SK-N-SH (cell line): ENCODE measurements at regions not wholly inside any gene's neighbourhood (a gene's known extent, or its start where the extent isn't known, plus 50 kb on each side); places are given as distances from the start of the nearest gene placed in this dataset.

Source experiments
- CTCF ChIA-PET: fragments of 300-600, 350-600 bp; formaldehyde crosslinking; extraction: SDS; loops from one replicate; lab custom pipeline; 2021; lab: Yijun Ruan, JAX
- POLR2A ChIA-PET: fragments of 350-600 bp; sonication (Branson Sonifier 250); formaldehyde crosslinking; extraction: SDS; loops from one replicate; lab custom pipeline; 2020; ENCODE audit warnings: antibody characterized with exemption, inconsistent platforms; lab: Yijun Ruan, JAX
- DNase-seq: peaks from one replicate; pipeline ENCODE4 v3.0.0; 2012
- H2AFZ ChIP-seq: fragments of 200-600 bp; sonication (generic); 2 replicates; pipeline ENCODE4 v1.8.1; 2016; ENCODE audit warnings: antibody characterized with exemption, mild to moderate bottlenecking, low read depth
- H3F3A ChIP-seq: fragments of 200-600 bp; sonication (generic); replicated peaks from 2 replicates; pipeline ENCODE3; 2016; ENCODE audit warnings: antibody characterized with exemption, mild to moderate bottlenecking; ENCODE audit not compliant: insufficient read depth
- H3K27ac ChIP-seq, 2 experiments: fragments of 200-500 bp in 1 of 2; fragments of 200-600 bp in 1 of 2; sonication (Bioruptor generic) in 1 of 2; sonication (generic), shearing (Covaris generic) in 1 of 2; 2 replicates each; pipeline versions ENCODE4 v1.5.1 to v1.6.1; 2014 to 2016; ENCODE audit warnings: low read depth in 2 of 2, inconsistent platforms in 1 of 2, low read length in 1 of 2, mild to moderate bottlenecking in 1 of 2, mixed read lengths in 1 of 2
- H3K27me3 ChIP-seq: fragments of 200-600 bp; sonication (generic), shearing (Covaris generic); 2 replicates; pipeline ENCODE4 v1.6.1; 2016; ENCODE audit warnings: mixed run types; ENCODE audit not compliant: insufficient read depth
- H3K36me3 ChIP-seq, 2 experiments: fragments of 200-500 bp in 1 of 2; fragments of 200-600 bp in 1 of 2; sonication (Bioruptor generic) in 1 of 2; sonication (generic) in 1 of 2; replicated peaks in 1 of 2; 2 replicates each; pipeline versions ENCODE3 to v1.5.1; 2014 to 2016; ENCODE audit warnings: low read length in 1 of 2, mild to moderate bottlenecking in 1 of 2; ENCODE audit not compliant: insufficient read depth in 2 of 2, control insufficient read depth in 1 of 2
- H3K4me1 ChIP-seq, 2 experiments: fragments of 200-500 bp in 1 of 2; fragments of 200-600 bp in 1 of 2; sonication (Bioruptor generic) in 1 of 2; sonication (generic), shearing (Covaris generic) in 1 of 2; 2 replicates each; pipeline versions ENCODE4 v1.5.1 to v1.6.1; 2014 to 2016; ENCODE audit warnings: low read depth in 1 of 2, low read length in 1 of 2, mixed run types in 1 of 2; ENCODE audit not compliant: insufficient read depth in 2 of 2, control insufficient read depth in 1 of 2
- H3K4me2 ChIP-seq: fragments of 200-600 bp; sonication (generic), shearing (Covaris generic); 2 replicates; pipeline ENCODE4 v1.6.1; 2017; ENCODE audit warnings: mixed run types
- H3K4me3 ChIP-seq, 2 experiments: fragments of 200-500 bp in 1 of 2; fragments of 200-600 bp in 1 of 2; sonication (Bioruptor generic) in 1 of 2; sonication (generic), shearing (Covaris generic) in 1 of 2; 2 replicates each; pipeline versions ENCODE4 v1.5.1 to v1.8.1; 2014 to 2016; ENCODE audit warnings: low read depth in 2 of 2, inconsistent platforms in 1 of 2, low read length in 1 of 2, mild to moderate bottlenecking in 1 of 2, mixed read lengths in 1 of 2, moderate library complexity in 1 of 2
- H3K79me2 ChIP-seq: fragments of 200-600 bp; sonication (generic); 2 replicates; pipeline ENCODE4 v1.8.1; 2017; ENCODE audit warnings: mild to moderate bottlenecking; ENCODE audit not compliant: insufficient read depth
- H3K9ac ChIP-seq: fragments of 200-600 bp; sonication (generic); 2 replicates; pipeline ENCODE4 v1.6.1; 2017; ENCODE audit warnings: mixed run types
- H3K9me2 ChIP-seq: fragments of 200-600 bp; sonication (generic); 2 replicates; pipeline ENCODE4 v1.6.1; 2017; ENCODE audit warnings: mixed run types
- H3K9me3 ChIP-seq: fragments of 200-600 bp; sonication (generic); 2 replicates; pipeline ENCODE4 v1.6.1; 2017; ENCODE audit warnings: mixed run types, mild to moderate bottlenecking, moderate library complexity
- H4K20me1 ChIP-seq: fragments of 200-600 bp; sonication (generic); 2 replicates; pipeline ENCODE4 v1.6.1; 2017; ENCODE audit warnings: mild to moderate bottlenecking, mixed run types; ENCODE audit not compliant: insufficient read depth
- CHD2 ChIP-seq: fragments of 150-350 bp; IDR thresholded peaks from 2 replicates; pipeline ENCODE4 v1.6.1; 2018; ENCODE audit warnings: low read length; ENCODE audit not compliant: partially characterized antibody
- ELF1 ChIP-seq: IDR thresholded peaks from 2 replicates; pipeline ENCODE4 v1.4.0; 2012
- EP300 ChIP-seq, 2 experiments: IDR thresholded peaks; 2 replicates each; pipeline versions ENCODE4 v1.4.0 to v1.6.1; 2012; ENCODE audit warnings: borderline replicate concordance in 1 of 2, low read depth in 1 of 2, low read length in 1 of 2
- FOXJ3 ChIP-seq: sonication (generic); formaldehyde crosslinking; IDR thresholded peaks from 2 replicates; pipeline ENCODE4 v1.5.1; 2020; ENCODE audit warnings: mild to moderate bottlenecking, missing genetic modification reagents
- FOXM1 ChIP-seq: IDR thresholded peaks from 2 replicates; pipeline ENCODE4 v1.4.0; 2012; ENCODE audit warnings: low read depth, mild to moderate bottlenecking
- GATA2 ChIP-seq: sonication (generic); formaldehyde crosslinking; IDR thresholded peaks from 2 replicates; pipeline ENCODE4 v1.5.0; 2020; ENCODE audit warnings: mild to moderate bottlenecking, missing genetic modification reagents
- JUND ChIP-seq: IDR thresholded peaks from 2 replicates; pipeline ENCODE4 v1.4.0; 2012
- MEF2A ChIP-seq: IDR thresholded peaks from 2 replicates; pipeline ENCODE4 v1.4.0; 2012; ENCODE audit warnings: low read depth, borderline replicate concordance
- NFIC ChIP-seq: IDR thresholded peaks from 2 replicates; pipeline ENCODE4 v1.4.0; 2012; ENCODE audit warnings: borderline replicate concordance
- NRF1 ChIP-seq: IDR thresholded peaks from 2 replicates; pipeline ENCODE4 v1.6.1; 2012; ENCODE audit warnings: low read depth, mild to moderate bottlenecking, low read length
- POLR2AphosphoS5 ChIP-seq: IDR thresholded peaks from 2 replicates; pipeline ENCODE4 v1.6.1; 2012; ENCODE audit warnings: low read depth, low read length
- RAD21 ChIP-seq: IDR thresholded peaks from 2 replicates; pipeline ENCODE4 v1.6.1; 2012; ENCODE audit warnings: mild to moderate bottlenecking, low read length
- RCOR1 ChIP-seq: fragments of 150-350 bp; IDR thresholded peaks from 2 replicates; pipeline ENCODE4 v1.6.1; 2017; ENCODE audit warnings: antibody characterized with exemption, low read length
- RFX5 ChIP-seq: IDR thresholded peaks from 2 replicates; pipeline ENCODE4 v1.6.1; 2012; ENCODE audit warnings: mild to moderate bottlenecking, improper control_type of control experiment, low read length
- RXRA ChIP-seq: IDR thresholded peaks from 2 replicates; pipeline ENCODE4 v1.4.0; 2012; ENCODE audit warnings: low read depth, mild to moderate bottlenecking, borderline replicate concordance
- SMC3 ChIP-seq: IDR thresholded peaks from 2 replicates; pipeline ENCODE4 v1.6.1; 2012; ENCODE audit warnings: low read depth, low read length, improper control_type of control experiment
- TAF1 ChIP-seq: IDR thresholded peaks from 2 replicates; pipeline ENCODE4 v1.6.1; 2012; ENCODE audit warnings: low read depth, mild to moderate bottlenecking, low read length, moderate library complexity, borderline replicate concordance
- TCF12 ChIP-seq: IDR thresholded peaks from 2 replicates; pipeline ENCODE4 v1.4.0; 2012
- TEAD4 ChIP-seq: IDR thresholded peaks from 2 replicates; pipeline ENCODE4 v1.4.0; 2012; ENCODE audit warnings: mild to moderate bottlenecking, borderline replicate concordance; ENCODE audit not compliant: insufficient read depth
- YY1 ChIP-seq: IDR thresholded peaks from 2 replicates; pipeline ENCODE4 v1.4.0; 2012; ENCODE audit warnings: low read depth, mild to moderate bottlenecking
- WGBS: methylation state at CpG from one replicate; pipeline ENCODE4 v1.1.6; 2017; ENCODE audit warnings: low lambda C conversion rate; 5-methylcytosine and 5-hydroxymethylcytosine counted together
- TF ChIP-seq, protein P1 (sequence below): fragments of 150-350 bp; IDR thresholded peaks from 2 replicates; pipeline ENCODE4 v1.6.1; 2016; ENCODE audit warnings: mild to moderate bottlenecking, low read depth, low read length
- TF ChIP-seq, protein P2 (sequence below): IDR thresholded peaks from 2 replicates; pipeline ENCODE4 v1.4.0; 2012; ENCODE audit warnings: low read depth
- TF ChIP-seq, protein P3 (sequence below): IDR thresholded peaks from 2 replicates; pipeline ENCODE4 v1.4.0; 2012; ENCODE audit warnings: low read depth, borderline replicate concordance
- TF ChIP-seq, protein P4 (sequence below): IDR thresholded peaks from 2 replicates; pipeline ENCODE4 v1.4.0; 2012; ENCODE audit warnings: low read depth, borderline replicate concordance

DNA sequence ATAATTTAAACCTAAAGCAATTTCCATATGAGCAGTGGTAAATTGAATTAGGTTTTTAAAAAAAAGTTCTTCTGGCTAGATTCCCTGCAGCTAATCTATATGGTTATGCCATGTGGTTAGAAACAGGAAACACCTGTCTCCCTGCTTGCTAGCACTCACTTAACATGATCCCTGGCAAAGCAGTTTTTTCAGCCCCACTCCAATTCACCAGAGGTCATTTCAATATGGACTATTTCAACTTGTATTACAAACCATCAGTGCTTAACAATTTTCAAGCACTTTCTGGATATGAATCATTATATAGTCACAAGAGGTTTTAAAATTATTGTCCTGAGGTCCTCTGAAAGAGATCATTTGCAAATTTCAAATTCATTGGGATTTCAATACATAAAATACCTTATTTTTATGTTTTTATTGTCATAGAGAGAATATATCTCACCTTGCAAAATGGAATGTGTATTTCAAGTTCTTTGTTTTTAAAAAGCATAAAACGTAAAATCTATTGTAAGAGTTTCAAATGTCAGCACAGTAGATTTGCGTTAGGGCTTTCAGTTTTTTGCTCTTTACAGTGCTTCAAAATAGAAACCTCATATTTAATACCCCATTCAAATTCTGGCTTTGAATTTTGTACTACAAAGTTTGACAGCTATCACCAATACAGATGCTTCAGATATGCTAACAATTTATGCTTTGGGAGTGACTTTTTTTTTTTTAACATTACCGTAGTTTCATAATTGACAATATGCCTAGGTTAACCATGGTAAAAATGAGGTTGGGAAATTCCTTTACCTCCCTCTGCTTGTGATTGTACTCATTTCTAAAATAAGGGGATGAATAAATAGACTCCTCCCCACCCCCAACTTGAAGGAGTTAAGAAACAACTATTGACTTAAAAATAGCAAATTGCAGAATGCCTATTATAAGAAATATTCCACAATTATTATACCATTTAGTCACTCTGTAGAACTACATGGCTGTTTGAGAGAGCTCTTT, 117.5 kb upstream of the HGF start:
- ChIA-PET CTCF (interaction anchor here (1.0 kb wide), 1 partner anchor 12 kb away, joined by 3 read pairs; no protein-coding TSS in a partner anchor), POLR2A (no interaction called here)
- Histone ChIP-seq H3K9ac (no peak overlapping the region), H3F3A (no peaks in the 10 kb centered on the region), H3K27me3 (no peaks in the 10 kb centered on the region), H4K20me1 (no peaks in the 10 kb centered on the region), H2AFZ (no peak overlapping the region), H3K4me3 (no peak overlapping the region), H3K27ac (peak overlapping the region in 1 of 2 experiments; percentile 86; a peak in 2 of 4 replicates), H3K9me2 (no peaks in the 10 kb centered on the region), H3K36me3 (no peaks in the 10 kb centered on the region), H3K4me1 (peaks cover 7 to 12% of the 10 kb centered on the region in 2 experiments; a peak in 3 of 4 replicates), H3K9me3 (no peaks in the 10 kb centered on the region), H3K79me2 (no peaks in the 10 kb centered on the region), H3K4me2 (no peak overlapping the region)
- WGBS, result 89% methylated on average over 3 of the region's 3 CpGs
- DNase-seq, result peak; percentile 15
- TF ChIP-seq RAD21 (no peak), JUND (no peak), EP300 (IDR thresholded peaks at IDR 0.05; ENCODE audit: borderline replicate concordance in 1 of 2, low read depth in 1 of 2, low read length in 1 of 2) (peak; percentile 31 to 72; a peak in 2 of 4 replicates), RCOR1 (peak; percentile 73; the same call in 1 of the 2 replicates), TCF12 (peak; percentile 63), POLR2AphosphoS5 (no peak)
- TF ChIP-seq, all 33 proteins: peak for 3

DNA sequence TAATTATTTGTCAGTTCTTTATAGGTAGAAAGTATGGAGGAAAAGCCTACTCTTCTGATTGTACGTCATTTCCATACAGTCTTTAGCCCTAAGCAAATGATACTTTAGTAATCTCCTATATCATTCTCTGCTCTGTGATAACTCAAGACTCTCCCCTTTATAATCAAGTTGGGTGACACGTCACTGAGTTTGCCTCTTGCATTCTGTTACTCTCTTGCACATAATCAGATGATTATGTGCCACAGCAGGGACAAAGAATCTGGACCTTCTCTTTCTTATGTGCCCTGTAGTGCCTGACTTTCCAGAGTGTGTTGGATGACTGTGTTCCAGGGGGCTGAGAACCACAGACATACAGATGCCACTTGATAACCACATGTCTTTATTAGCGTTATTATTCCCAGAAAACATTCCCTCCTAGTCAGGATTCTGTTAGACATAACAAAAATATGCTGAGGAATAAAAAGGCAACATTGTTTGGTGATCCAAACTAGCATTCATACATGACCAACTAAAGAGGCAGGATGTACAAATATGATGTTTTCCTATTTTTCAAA, 116.4 kb upstream of the HGF start:
- peaks cover 7 to 12% of the 10 kb centered on the region in 2 experiments; a peak in 3 of 4 replicates for H3K4me1 ChIP-seq
- WGBS, result 49% methylated on average over 3 of the region's 3 CpGs
- CTCF ChIA-PET, result interaction anchor here (1.0 kb wide), 1 partner anchor 10 kb away, joined by 3 read pairs; no protein-coding TSS in a partner anchor
- H3K27me3 ChIP-seq, result no peaks in the 10 kb centered on the region
- no peaks in the 10 kb centered on the region for H4K20me1 ChIP-seq
- no peaks in the 10 kb centered on the region for H3K36me3 ChIP-seq
- peak overlapping the region; percentile 26; the same call in 1 of the 2 replicates for H2AFZ ChIP-seq
- POLR2A ChIA-PET, result no interaction called here
- no peaks in the 10 kb centered on the region for H3F3A ChIP-seq
- no peaks in the 10 kb centered on the region for H3K79me2 ChIP-seq
- peak; percentile 4 for DNase-seq
- no peak overlapping the region for H3K4me2 ChIP-seq
- H3K9ac ChIP-seq, result no peak overlapping the region
- no peaks in the 10 kb centered on the region for H3K9me3 ChIP-seq
- no peak overlapping the region for H3K4me3 ChIP-seq
- peak overlapping the region in 1 of 2 experiments; percentile 86; a peak in 2 of 4 replicates for H3K27ac ChIP-seq
- no peaks in the 10 kb centered on the region for H3K9me2 ChIP-seq
- TF ChIP-seq, protein P1, sequence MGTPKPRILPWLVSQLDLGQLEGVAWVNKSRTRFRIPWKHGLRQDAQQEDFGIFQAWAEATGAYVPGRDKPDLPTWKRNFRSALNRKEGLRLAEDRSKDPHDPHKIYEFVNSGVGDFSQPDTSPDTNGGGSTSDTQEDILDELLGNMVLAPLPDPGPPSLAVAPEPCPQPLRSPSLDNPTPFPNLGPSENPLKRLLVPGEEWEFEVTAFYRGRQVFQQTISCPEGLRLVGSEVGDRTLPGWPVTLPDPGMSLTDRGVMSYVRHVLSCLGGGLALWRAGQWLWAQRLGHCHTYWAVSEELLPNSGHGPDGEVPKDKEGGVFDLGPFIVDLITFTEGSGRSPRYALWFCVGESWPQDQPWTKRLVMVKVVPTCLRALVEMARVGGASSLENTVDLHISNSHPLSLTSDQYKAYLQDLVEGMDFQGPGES, result no peak
- TF ChIP-seq, protein P2, sequence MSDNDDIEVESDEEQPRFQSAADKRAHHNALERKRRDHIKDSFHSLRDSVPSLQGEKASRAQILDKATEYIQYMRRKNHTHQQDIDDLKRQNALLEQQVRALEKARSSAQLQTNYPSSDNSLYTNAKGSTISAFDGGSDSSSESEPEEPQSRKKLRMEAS, result no peak
- no peak for TF ChIP-seq MEF2A
- no peak for TF ChIP-seq SMC3
- no peak for TF ChIP-seq RAD21
- no peak for TF ChIP-seq TAF1
- TF ChIP-seq, protein P3, sequence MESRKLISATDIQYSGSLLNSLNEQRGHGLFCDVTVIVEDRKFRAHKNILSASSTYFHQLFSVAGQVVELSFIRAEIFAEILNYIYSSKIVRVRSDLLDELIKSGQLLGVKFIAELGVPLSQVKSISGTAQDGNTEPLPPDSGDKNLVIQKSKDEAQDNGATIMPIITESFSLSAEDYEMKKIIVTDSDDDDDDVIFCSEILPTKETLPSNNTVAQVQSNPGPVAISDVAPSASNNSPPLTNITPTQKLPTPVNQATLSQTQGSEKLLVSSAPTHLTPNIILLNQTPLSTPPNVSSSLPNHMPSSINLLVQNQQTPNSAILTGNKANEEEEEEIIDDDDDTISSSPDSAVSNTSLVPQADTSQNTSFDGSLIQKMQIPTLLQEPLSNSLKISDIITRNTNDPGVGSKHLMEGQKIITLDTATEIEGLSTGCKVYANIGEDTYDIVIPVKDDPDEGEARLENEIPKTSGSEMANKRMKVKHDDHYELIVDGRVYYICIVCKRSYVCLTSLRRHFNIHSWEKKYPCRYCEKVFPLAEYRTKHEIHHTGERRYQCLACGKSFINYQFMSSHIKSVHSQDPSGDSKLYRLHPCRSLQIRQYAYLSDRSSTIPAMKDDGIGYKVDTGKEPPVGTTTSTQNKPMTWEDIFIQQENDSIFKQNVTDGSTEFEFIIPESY, result no peak
- TF ChIP-seq CHD2, result peak; percentile 23
- TF ChIP-seq JUND, result no peak
- TF ChIP-seq RFX5, result no peak
- TF ChIP-seq NRF1, result no peak
- no peak for TF ChIP-seq NFIC
- no peak for TF ChIP-seq RXRA
- no peak for TF ChIP-seq ELF1
- TF ChIP-seq FOXJ3 (CRISPR knock-in tag), result no peak
- no peak for TF ChIP-seq YY1
- peak; percentile 26; the same call in 1 of the 2 replicates for TF ChIP-seq TCF12
- TF ChIP-seq, protein P4, sequence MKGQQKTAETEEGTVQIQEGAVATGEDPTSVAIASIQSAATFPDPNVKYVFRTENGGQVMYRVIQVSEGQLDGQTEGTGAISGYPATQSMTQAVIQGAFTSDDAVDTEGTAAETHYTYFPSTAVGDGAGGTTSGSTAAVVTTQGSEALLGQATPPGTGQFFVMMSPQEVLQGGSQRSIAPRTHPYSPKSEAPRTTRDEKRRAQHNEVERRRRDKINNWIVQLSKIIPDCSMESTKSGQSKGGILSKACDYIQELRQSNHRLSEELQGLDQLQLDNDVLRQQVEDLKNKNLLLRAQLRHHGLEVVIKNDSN, result no peak
- no peak for TF ChIP-seq FOXM1
- TF ChIP-seq TEAD4, result no peak
- no peak; the same call in 1 of the 2 replicates for TF ChIP-seq RCOR1
- peak; percentile 66 for TF ChIP-seq GATA2 (CRISPR knock-in tag)
